ENCODE measurements at regions not wholly inside any gene's neighbourhood (a gene's known extent, or its start where the extent isn't known, plus 50 kb on each side); places are given as distances from the start of the nearest gene placed in this dataset.

DNA sequence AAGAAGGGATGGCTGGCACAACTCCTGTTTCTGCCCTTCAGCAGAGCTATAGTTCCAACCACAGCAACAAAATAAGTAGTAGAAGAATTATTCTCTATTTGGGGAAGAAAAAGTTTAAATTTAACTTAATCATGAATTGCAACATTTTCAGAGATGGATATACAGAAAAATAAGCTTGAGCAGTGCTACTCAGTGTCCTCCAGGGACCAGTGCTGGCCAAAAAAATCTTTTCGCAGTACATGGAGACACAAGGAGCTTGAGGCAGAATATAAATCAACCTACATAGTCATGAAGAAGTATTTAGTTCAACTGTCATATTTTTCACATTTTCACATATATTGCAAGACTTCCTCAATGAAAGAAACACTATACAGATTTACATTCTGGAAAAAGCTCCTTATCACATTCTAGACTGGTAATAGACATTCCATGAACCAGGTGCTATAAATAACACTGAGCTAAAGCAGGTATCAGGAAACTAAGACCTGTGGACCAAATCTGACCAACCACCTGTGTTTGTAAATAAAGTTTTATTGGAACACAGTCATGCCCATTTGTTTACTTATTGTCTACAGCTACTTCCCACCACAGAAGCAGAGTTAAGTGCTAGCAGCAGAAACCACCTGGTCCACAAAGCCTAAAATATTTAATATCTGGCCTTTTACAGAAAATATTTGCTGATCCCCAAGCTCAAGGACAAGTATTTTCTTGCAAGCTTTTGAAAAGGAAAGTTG is 101.9 kb downstream of the RGS21 start:
- DNase-seq: no peak
- Mint-ChIP-seq H3K36me3 (ENCODE audit: low read depth) (no peaks in the 10 kb centered on the region), H3K27me3 (peaks cover 1% of the 10 kb centered on the region), H3K27ac (no peak overlapping the region), H3K9me3 (no peaks in the 10 kb centered on the region), H3K4me1 (ENCODE audit: low read depth) (no peaks in the 10 kb centered on the region), H3K4me3 (no peak overlapping the region)
- intact Hi-C loops (cut with micrococcal nuclease): no loop called here
- POLR2A ChIA-PET: interaction anchor here (0.6 kb wide), 1 partner anchor 12 kb away, joined by 4 read pairs; no protein-coding TSS in a partner anchor
- no peak for ATAC-seq
- CTCF ChIA-PET: no interaction called here
- TF ChIP-seq, protein P1, sequence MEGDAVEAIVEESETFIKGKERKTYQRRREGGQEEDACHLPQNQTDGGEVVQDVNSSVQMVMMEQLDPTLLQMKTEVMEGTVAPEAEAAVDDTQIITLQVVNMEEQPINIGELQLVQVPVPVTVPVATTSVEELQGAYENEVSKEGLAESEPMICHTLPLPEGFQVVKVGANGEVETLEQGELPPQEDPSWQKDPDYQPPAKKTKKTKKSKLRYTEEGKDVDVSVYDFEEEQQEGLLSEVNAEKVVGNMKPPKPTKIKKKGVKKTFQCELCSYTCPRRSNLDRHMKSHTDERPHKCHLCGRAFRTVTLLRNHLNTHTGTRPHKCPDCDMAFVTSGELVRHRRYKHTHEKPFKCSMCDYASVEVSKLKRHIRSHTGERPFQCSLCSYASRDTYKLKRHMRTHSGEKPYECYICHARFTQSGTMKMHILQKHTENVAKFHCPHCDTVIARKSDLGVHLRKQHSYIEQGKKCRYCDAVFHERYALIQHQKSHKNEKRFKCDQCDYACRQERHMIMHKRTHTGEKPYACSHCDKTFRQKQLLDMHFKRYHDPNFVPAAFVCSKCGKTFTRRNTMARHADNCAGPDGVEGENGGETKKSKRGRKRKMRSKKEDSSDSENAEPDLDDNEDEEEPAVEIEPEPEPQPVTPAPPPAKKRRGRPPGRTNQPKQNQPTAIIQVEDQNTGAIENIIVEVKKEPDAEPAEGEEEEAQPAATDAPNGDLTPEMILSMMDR (IDR thresholded peaks at IDR 0.05): no peak

DNA sequence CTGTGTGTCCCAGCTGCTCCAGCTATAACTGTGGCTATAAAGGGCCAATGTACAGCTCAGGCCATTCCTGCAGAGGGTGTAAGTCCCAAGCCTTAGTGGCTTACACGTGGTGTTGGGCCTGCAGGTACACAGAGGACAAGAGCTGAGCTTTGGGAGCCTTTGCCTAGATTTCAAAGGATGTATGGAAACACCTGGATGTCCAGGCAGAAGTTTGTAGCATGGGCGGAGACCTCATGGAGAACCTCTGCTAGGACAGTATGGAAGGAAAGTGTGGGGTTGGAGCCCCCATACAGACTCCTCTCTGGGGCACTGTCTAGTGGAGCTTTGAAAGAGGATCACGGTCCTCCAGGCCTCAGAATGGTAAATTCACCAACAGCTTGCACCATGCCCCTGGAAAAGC is 113.9 kb downstream of the RGS21 start:
- Mint-ChIP-seq H3K36me3 (ENCODE audit: low read depth) (no peaks in the 10 kb centered on the region), H3K4me3 (no peak overlapping the region), H3K27me3 (peaks cover 3% of the 10 kb centered on the region), H3K4me1 (ENCODE audit: low read depth) (no peaks in the 10 kb centered on the region), H3K27ac (no peak overlapping the region), H3K9me3 (peaks cover 3% of the 10 kb centered on the region)
- ATAC-seq (no peak), DNase-seq (no peak)
- CTCF ChIA-PET: no interaction called here
- intact Hi-C loops (cut with micrococcal nuclease): no loop called here
- POLR2A ChIA-PET: interaction anchor here (0.6 kb wide), 1 partner anchor 12 kb away, joined by 4 read pairs; no protein-coding TSS in a partner anchor
- TF ChIP-seq, protein P1 (IDR thresholded peaks at IDR 0.05): no peak

DNA sequence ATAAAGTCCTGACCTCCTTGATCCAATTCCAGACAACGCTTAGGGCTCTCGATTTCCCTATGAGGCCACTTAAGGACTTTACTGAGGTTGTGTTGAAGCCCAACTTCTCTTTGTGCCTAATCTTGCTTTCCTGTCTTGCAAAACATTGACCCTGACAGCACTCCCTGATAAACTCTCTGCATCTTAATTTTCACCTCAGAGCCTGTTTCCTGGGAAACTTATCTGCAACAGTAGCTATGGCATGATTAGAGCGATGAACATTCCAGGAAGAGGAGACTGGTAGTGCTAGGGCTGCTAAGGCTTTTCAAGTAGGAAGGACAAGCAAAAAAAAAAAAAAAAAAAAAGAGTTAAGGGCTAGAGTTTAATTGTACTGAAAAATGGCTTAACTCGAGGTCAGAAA is 118.9 kb downstream of the RGS21 start:
- Mint-ChIP-seq H3K9me3 (peaks cover 3% of the 10 kb centered on the region), H3K4me1 (ENCODE audit: low read depth) (no peaks in the 10 kb centered on the region), H3K27me3 (peaks cover 4% of the 10 kb centered on the region), H3K36me3 (ENCODE audit: low read depth) (no peaks in the 10 kb centered on the region), H3K27ac (no peak overlapping the region), H3K4me3 (no peak overlapping the region)
- ChIA-PET POLR2A (no interaction called here), CTCF (no interaction called here)
- intact Hi-C loops (cut with micrococcal nuclease): no loop called here
- no peak for DNase-seq
- TF ChIP-seq, protein P1 (IDR thresholded peaks at IDR 0.05): no peak
- no peak for ATAC-seq

DNA sequence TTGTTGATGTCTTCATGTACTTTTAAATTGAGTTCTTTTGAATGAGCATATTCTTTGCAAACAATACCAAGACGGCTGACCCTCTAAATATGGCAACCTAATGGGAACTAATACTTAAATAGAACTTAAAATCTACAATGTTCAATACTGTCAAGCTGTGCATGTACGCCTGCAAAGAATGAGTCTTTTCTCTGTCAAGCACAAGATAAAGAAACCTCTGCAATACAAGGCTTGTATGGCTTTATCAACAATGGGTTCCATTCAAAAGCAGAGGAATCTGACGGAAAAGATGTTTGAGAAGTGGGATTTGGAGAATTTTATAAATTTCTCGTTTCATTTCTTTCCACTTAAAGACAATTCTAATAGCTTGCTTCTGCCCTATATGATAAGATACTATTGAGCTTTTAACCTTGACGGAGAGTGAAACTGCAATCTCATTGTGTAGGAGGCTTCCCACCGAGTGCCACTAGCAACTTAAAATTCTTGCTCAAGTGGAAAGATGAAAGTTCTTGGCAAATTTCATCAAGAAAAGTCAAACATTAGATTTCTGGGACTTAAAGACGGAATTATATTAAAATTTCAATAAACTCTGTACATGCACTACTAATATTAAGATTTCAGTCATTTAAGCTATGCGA is 119.8 kb downstream of the RGS21 start:
- no peak overlapping the region for H3K27ac Mint-ChIP-seq
- ChIA-PET CTCF (no interaction called here), POLR2A (no interaction called here)
- TF ChIP-seq, protein P1 (IDR thresholded peaks at IDR 0.05): no peak
- no peaks in the 10 kb centered on the region for H3K9me3 Mint-ChIP-seq
- no peak overlapping the region for H3K4me3 Mint-ChIP-seq
- DNase-seq (no peak), ATAC-seq (no peak)
- peaks cover 4% of the 10 kb centered on the region for H3K27me3 Mint-ChIP-seq
- intact Hi-C loops (cut with micrococcal nuclease): no loop called here
- no peaks in the 10 kb centered on the region for H3K4me1 Mint-ChIP-seq (ENCODE audit: low read depth)
- H3K36me3 Mint-ChIP-seq (ENCODE audit: low read depth): no peaks in the 10 kb centered on the region

DNA sequence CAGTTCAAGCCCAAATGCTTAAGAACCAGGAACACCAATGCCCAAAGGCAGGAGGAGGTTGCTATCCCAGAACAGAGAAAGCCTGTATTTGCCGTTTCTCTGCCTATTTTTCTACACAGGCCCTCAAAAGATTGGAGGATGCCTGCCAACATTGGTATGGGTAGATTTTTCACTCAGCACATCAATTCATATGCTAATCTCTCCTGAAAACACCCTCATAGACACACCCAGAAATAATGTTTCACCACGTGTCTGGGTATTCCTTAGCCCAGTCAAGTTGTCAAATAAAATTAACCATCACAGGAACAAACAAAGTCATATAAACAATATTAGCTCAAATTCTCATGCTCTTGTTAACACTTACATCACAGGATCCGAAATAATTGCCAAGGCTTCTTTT is 121.9 kb downstream of the RGS21 start:
- ChIA-PET POLR2A (interaction anchor here (0.6 kb wide), 1 partner anchor 54 kb away, joined by 3 read pairs; no protein-coding TSS in a partner anchor), CTCF (interaction anchor here (1.0 kb wide), 1 partner anchor 8 kb away, joined by 3 read pairs; no protein-coding TSS in a partner anchor)
- no peaks in the 10 kb centered on the region for H3K4me1 Mint-ChIP-seq (ENCODE audit: low read depth)
- DNase-seq (no peak), ATAC-seq (no peak)
- H3K4me3 Mint-ChIP-seq: no peak overlapping the region
- peaks cover 4% of the 10 kb centered on the region for H3K27me3 Mint-ChIP-seq
- no peaks in the 10 kb centered on the region for H3K9me3 Mint-ChIP-seq
- TF ChIP-seq, protein P1 (IDR thresholded peaks at IDR 0.05): no peak
- no peaks in the 10 kb centered on the region for H3K36me3 Mint-ChIP-seq (ENCODE audit: low read depth)
- intact Hi-C loops (cut with micrococcal nuclease): no loop called here
- H3K27ac Mint-ChIP-seq: no peak overlapping the region
